ENCODE measurements at regions not wholly inside any gene's neighbourhood (a gene's known extent, or its start where the extent isn't known, plus 50 kb on each side); places are given as distances from the start of the nearest gene placed in this dataset.

DNA sequence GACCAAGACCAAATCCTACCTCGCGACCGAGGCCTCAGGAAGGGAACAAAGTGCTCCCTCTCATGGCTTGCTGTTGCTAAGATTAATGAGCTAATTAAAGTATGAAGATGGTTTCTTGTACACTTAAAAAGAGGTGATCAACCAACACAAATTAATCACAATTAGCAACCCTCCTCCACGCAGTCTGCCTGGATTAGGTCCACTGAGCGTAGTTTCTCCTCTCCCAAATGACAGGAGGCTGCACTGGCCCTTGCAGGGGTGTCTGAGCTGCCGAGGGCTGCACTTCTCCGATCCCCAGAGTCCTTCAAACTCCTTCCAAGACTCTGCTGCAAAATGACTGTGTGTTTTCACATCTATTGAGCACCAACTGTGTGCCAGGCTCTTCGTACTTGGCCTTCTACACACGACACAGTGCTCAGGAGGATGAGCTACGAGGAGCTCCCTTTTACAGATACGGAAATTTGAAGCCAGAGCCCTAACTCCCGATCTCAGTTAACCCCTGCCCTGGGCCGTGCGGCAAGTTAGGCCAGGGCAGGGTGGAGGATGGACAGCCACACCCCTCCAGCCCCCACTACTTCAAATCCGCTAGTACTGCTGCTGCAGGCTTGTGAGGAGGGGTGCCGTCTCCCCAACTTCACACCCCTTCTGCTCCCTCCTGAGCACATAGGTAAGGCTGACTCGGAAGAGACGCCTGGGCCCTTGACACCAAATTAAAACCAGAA is 101.0 kb upstream of the LINGO1 start:
- Histone ChIP-seq H2BK20ac (ENCODE audit: low read length) (peak overlapping the region; percentile 90; the same call in 1 of the 2 replicates), H3K79me1 (ENCODE audit: low read depth, low read length) (no peaks in the 10 kb centered on the region; the same call in 1 of the 2 replicates), H3K4me1 (replicated peaks in 1 of 4; ENCODE audit: control insufficient read depth in 3 of 4, insufficient read depth in 4 of 4, low read length in 3 of 4) (peaks cover 3 to 14% (median 9%) of the 10 kb centered on the region in 4 experiments), H3K36me3 (ENCODE audit: control insufficient read depth in 2 of 4, insufficient read depth in 4 of 4, low read length in 3 of 4) (no peaks in the 10 kb centered on the region), H3K14ac (ENCODE audit: insufficient read length) (no peak overlapping the region), H4K20me1 (replicated peaks in 1 of 2; ENCODE audit: control insufficient read depth in 1 of 2, insufficient read depth in 2 of 2, low read length in 2 of 2) (no peaks in the 10 kb centered on the region), H4K5ac (ENCODE audit: insufficient read length, low read depth, low read length) (no peak overlapping the region), H2BK5ac (ENCODE audit: low read depth, low read length) (peak overlapping the region; percentile 44; the same call in 1 of the 2 replicates), H3K56ac (replicated peaks; ENCODE audit: insufficient read length, low read depth, low read length) (no peak overlapping the region), H3K79me2 (ENCODE audit: control insufficient read depth in 1 of 2, insufficient read depth in 2 of 2, low read length in 2 of 2) (no peaks in the 10 kb centered on the region), H4K91ac (replicated peaks; ENCODE audit: insufficient read length, low read length) (peak overlapping the region; percentile 45), H2BK12ac (ENCODE audit: low read depth, low read length) (peak overlapping the region; percentile 51; the same call in 1 of the 2 replicates), H3K23ac (ENCODE audit: insufficient read length) (no peak overlapping the region), H2BK120ac (replicated peaks; ENCODE audit: low read depth, low read length) (no peak overlapping the region), H2AK5ac (ENCODE audit: low read depth, low read length) (no peak overlapping the region; the same call in 1 of the 2 replicates), H3K9ac (replicated peaks in 1 of 4; ENCODE audit: extremely low read depth in 1 of 4, low read depth in 3 of 4, low read length in 3 of 4) (no peak overlapping the region), H3K4ac (replicated peaks; ENCODE audit: insufficient read length, low read depth, low read length) (no peak overlapping the region), H3K4me3 (ENCODE audit: extremely low read depth in 1 of 4, insufficient read depth in 2 of 4, low read depth in 3 of 4, low read length in 4 of 4) (no peak overlapping the region), H3K9me3 (ENCODE audit: insufficient read depth in 2 of 2, low read depth in 1 of 2, low read length in 1 of 2) (no peaks in the 10 kb centered on the region), H2BK15ac (ENCODE audit: low read length) (peak overlapping the region; percentile 81; the same call in 1 of the 2 replicates), H3K18ac (ENCODE audit: extremely low read depth, low read length) (no peak overlapping the region; the same call in 1 of the 2 replicates), H2AFZ (ENCODE audit: low read length) (no peak overlapping the region), H3K23me2 (ENCODE audit: low read depth, low read length) (no peaks in the 10 kb centered on the region), H3K4me2 (ENCODE audit: insufficient read depth in 1 of 2, low read depth in 2 of 2, low read length in 2 of 2) (no peak overlapping the region), H3K27me3 (replicated peaks in 1 of 4; ENCODE audit: control insufficient read depth in 3 of 4, extremely low read depth in 1 of 4, insufficient read depth in 3 of 4, low read length in 3 of 4) (no peaks in the 10 kb centered on the region), H4K8ac (ENCODE audit: extremely low read depth, insufficient read depth, low read length) (no peak overlapping the region), H3K27ac (ENCODE audit: low read depth, low read length) (no peak overlapping the region)
- TF ChIP-seq RAD21 (IDR thresholded peaks at IDR 0.05 in 1 of 2, conservative IDR thresholded peaks at IDR 0.05 in 1 of 2; ENCODE audit: low read depth in 2 of 2, low read length in 2 of 2) (peak in 1 of 2 experiments; percentile 14; a peak in 1 of 4 replicates), TAF7 (optimal IDR thresholded peaks at IDR 0.05; ENCODE audit: borderline replicate concordance, low read depth, low read length) (no peak)
- WGBS, 2 experiments (ENCODE audit: extremely low coverage in 1 of 2, insufficient coverage in 1 of 2, insufficient read length in 1 of 2, insufficient replicate concordance in 2 of 2, low coverage in 1 of 2, low lambda C conversion rate in 2 of 2, missing lambda C conversion rate in 1 of 2): 83% methylated on average over 17 of the region's 18 CpGs; no CpG with 5 or more reads in 1 of the 2 experiments
- CTCF ChIA-PET (ENCODE audit: partially characterized antibody): interaction anchor here (0.7 to 7.7 kb wide), 11 partner anchors 8 to 314 kb away, joined by 3 to 39 read pairs (median 5); no protein-coding TSS in a partner anchor
- DNase-seq (ENCODE audit: low read depth in 1 of 2, low spot score in 2 of 2) (no peak), FAIRE-seq (no peak)
- POLR2A ChIA-PET (ENCODE audit: partially characterized antibody): interaction anchor here (1.0 kb wide), 1 partner anchor 16 kb away, joined by 3 read pairs; no protein-coding TSS in a partner anchor

Data from H1 (cell line).